Neuronal stem cell (in vitro differentiated cells): ENCODE measurements at regions not wholly inside any gene's neighbourhood (a gene's known extent, or its start where the extent isn't known, plus 50 kb on each side); places are given as distances from the start of the nearest gene placed in this dataset.
A peak's percentile ranks its signal among the peaks of the same experiment; 100 is the strongest.

ENCODE experiments used
- DNase-seq: peaks from one replicate; pipeline ENCODE4 v3.0.0-alpha.2; 2013; ENCODE audit warnings: low spot score
- H2AFZ ChIP-seq: one replicate; pipeline ENCODE4 v1.6.1; 2013; ENCODE audit warnings: mild to moderate bottlenecking, low read length, inconsistent platforms
- H2AK5ac ChIP-seq: 2 replicates; pipeline ENCODE4 v1.6.1; 2013; ENCODE audit warnings: low read depth, mild to moderate bottlenecking, inconsistent platforms, low read length, moderate library complexity, mixed read lengths
- H2BK120ac ChIP-seq: 2 replicates; pipeline ENCODE4 v1.6.1; 2013; ENCODE audit warnings: low read depth, mild to moderate bottlenecking, inconsistent platforms, low read length, moderate library complexity, mixed read lengths
- H2BK12ac ChIP-seq: one replicate; pipeline ENCODE4 v1.6.1; 2013; ENCODE audit warnings: low read length, inconsistent platforms
- H2BK15ac ChIP-seq: 2 replicates; pipeline ENCODE4 v1.6.1; 2013; ENCODE audit warnings: mild to moderate bottlenecking, low read length, inconsistent platforms, mixed read lengths
- H2BK5ac ChIP-seq: one replicate; pipeline ENCODE4 v1.6.1; 2013; ENCODE audit warnings: inconsistent platforms, mild to moderate bottlenecking, low read length, moderate library complexity
- H3K14ac ChIP-seq: one replicate; pipeline ENCODE4 v1.6.1; 2013; ENCODE audit warnings: low read length, inconsistent platforms
- H3K18ac ChIP-seq: 2 replicates; pipeline ENCODE4 v1.6.1; 2013; ENCODE audit warnings: low read length, inconsistent platforms
- H3K23ac ChIP-seq: 2 replicates; pipeline ENCODE4 v1.6.1; 2013; ENCODE audit warnings: low read depth, mild to moderate bottlenecking, mixed read lengths, low read length, inconsistent platforms; ENCODE audit not compliant: poor library complexity
- H3K27ac ChIP-seq: replicated peaks from 3 replicates; pipeline ENCODE4 v1.5.1; 2013; ENCODE audit warnings: low read length, inconsistent platforms
- H3K27me3 ChIP-seq, 3 experiments: 2 replicates each; pipeline ENCODE4 v1.6.1; 2013; ENCODE audit warnings: low read length in 3 of 3, mild to moderate bottlenecking in 2 of 3, inconsistent platforms in 1 of 3, low read depth in 1 of 3, mixed read lengths in 1 of 3, moderate library complexity in 1 of 3; ENCODE audit not compliant: control insufficient read depth in 3 of 3, insufficient read depth in 3 of 3
- H3K36me3 ChIP-seq, 2 donors: replicated peaks in 1 of 2; 2 replicates each; pipeline ENCODE4 v1.6.1; 2013; ENCODE audit warnings: low read length in 2 of 2; ENCODE audit not compliant: control insufficient read depth in 2 of 2, insufficient read depth in 2 of 2
- H3K4ac ChIP-seq: 2 replicates; pipeline ENCODE4 v1.6.1; 2013; ENCODE audit warnings: inconsistent platforms, mild to moderate bottlenecking, low read length, moderate library complexity
- H3K4me1 ChIP-seq, 2 donors: 1 replicate in 1 of 2; 2 replicates in 1 of 2; pipeline ENCODE4 v1.6.1; 2013; ENCODE audit warnings: low read length in 2 of 2, low read depth in 1 of 2; ENCODE audit not compliant: control insufficient read depth in 2 of 2, insufficient read depth in 1 of 2
- H3K4me2 ChIP-seq: one replicate; pipeline ENCODE4 v1.6.1; 2013; ENCODE audit warnings: mild to moderate bottlenecking, low read length, inconsistent platforms; ENCODE audit not compliant: insufficient read depth, poor library complexity, severe bottlenecking
- H3K4me3 ChIP-seq, 2 donors: 2 replicates each; pipeline ENCODE4 v1.5.1; 2013; ENCODE audit warnings: low read length in 2 of 2, mild to moderate bottlenecking in 2 of 2, inconsistent platforms in 1 of 2, moderate library complexity in 1 of 2
- H3K79me1 ChIP-seq: one replicate; pipeline ENCODE4 v1.6.1; 2013; ENCODE audit warnings: low read depth, mild to moderate bottlenecking, inconsistent platforms, low read length, moderate library complexity
- H3K9ac ChIP-seq: one replicate; pipeline ENCODE4 v1.6.1; 2013; ENCODE audit warnings: mild to moderate bottlenecking, low read depth, low read length, inconsistent platforms; ENCODE audit not compliant: poor library complexity
- H3K9me3 ChIP-seq, 2 donors: replicated peaks in 1 of 2; 2 replicates each; pipeline versions ENCODE3 to v1.6.1; 2013; ENCODE audit warnings: low read length in 2 of 2, mild to moderate bottlenecking in 2 of 2, inconsistent platforms in 1 of 2, low read depth in 1 of 2, mixed read lengths in 1 of 2, moderate library complexity in 1 of 2; ENCODE audit not compliant: control insufficient read depth in 2 of 2, insufficient read depth in 1 of 2
- H4K8ac ChIP-seq: one replicate; pipeline ENCODE4 v1.6.1; 2013; ENCODE audit warnings: low read depth, mild to moderate bottlenecking, inconsistent platforms, low read length, moderate library complexity
- H4K91ac ChIP-seq: one replicate; pipeline ENCODE4 v1.6.1; 2013; ENCODE audit warnings: low read length, low read depth, mild to moderate bottlenecking, inconsistent platforms; ENCODE audit not compliant: poor library complexity
- WGBS, 2 donors: extraction: QIAGEN DNeasy Blood & Tissue Kit; methylation state at CpG; one replicate each; pipeline ENCODE4 v1.1.7; 2013; ENCODE audit warnings: missing lambda C conversion rate in 2 of 2, mixed read lengths in 1 of 2; ENCODE audit not compliant: insufficient read length in 2 of 2, insufficient replicate concordance in 1 of 2; ENCODE audit errors: extremely low coverage in 2 of 2; 5-methylcytosine and 5-hydroxymethylcytosine counted together

GRCh38 chr14:29391801-29392200, 535.8 kb downstream of the PRKD1 start:
- Histone ChIP-seq H3K14ac (no peak overlapping the region), H3K4me2 (peak overlapping the region; percentile 12), H2BK12ac (no peak overlapping the region), H3K4ac (no peak overlapping the region), H3K4me3 (no peak overlapping the region), H3K79me1 (no peaks in the 10 kb centered on the region), H2BK15ac (no peak overlapping the region), H3K4me1 (peaks cover 14 to 25% of the 10 kb centered on the region in 2 donors), H2AFZ (no peak overlapping the region), H2BK5ac (no peak overlapping the region), H3K23ac (no peak overlapping the region), H3K9ac (no peak overlapping the region), H3K27me3 (peaks cover 0 to 23% (median 0%) of the 10 kb centered on the region in 3 experiments), H3K36me3 (no peaks in the 10 kb centered on the region), H4K8ac (no peak overlapping the region), H3K27ac (peak overlapping the region; percentile 89), H3K18ac (no peak overlapping the region), H2AK5ac (no peak overlapping the region), H2BK120ac (no peak overlapping the region), H4K91ac (no peak overlapping the region), H3K9me3 (no peaks in the 10 kb centered on the region)
- DNase-seq = no peak
- WGBS, 2 donors = no CpG with 5 or more reads among the region's 2 CpGs

DNA sequence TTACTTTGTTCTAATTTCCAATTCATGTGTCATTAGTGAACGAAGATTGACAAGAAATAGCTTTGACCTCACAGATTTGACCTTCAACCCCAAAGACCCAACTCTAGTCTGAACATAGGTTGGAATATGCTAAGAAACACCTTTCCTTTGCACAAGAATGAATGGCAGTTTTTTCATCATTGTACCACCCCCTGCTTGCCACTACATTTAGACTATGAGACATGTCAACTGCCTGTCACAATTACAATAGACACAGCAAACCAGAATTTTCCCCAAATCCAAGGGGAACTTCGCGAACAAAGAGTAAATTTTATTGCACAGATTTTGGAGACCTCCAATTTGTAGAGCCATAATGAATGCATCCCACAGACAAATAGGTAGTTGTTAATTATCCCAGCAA, 535.4 kb downstream of the PRKD1 start:
- Histone ChIP-seq H3K27ac (peak overlapping the region; percentile 89), H3K4me2 (no peak overlapping the region), H3K14ac (no peak overlapping the region), H2BK120ac (no peak overlapping the region), H2AK5ac (no peak overlapping the region), H4K8ac (no peak overlapping the region), H3K9me3 (no peaks in the 10 kb centered on the region), H2BK5ac (no peak overlapping the region), H3K4me1 (peaks cover 14 to 25% of the 10 kb centered on the region in 2 donors), H3K23ac (no peak overlapping the region), H3K27me3 (peaks cover 0 to 23% (median 0%) of the 10 kb centered on the region in 3 experiments), H3K4me3 (no peak overlapping the region), H3K79me1 (no peaks in the 10 kb centered on the region), H3K18ac (no peak overlapping the region), H2BK12ac (no peak overlapping the region), H2AFZ (no peak overlapping the region), H2BK15ac (no peak overlapping the region), H4K91ac (no peak overlapping the region), H3K4ac (no peak overlapping the region), H3K36me3 (no peaks in the 10 kb centered on the region), H3K9ac (no peak overlapping the region)
- DNase-seq = no peak
- WGBS, 2 donors = no CpG with 5 or more reads among the region's 3 CpGs

- Histone ChIP-seq H2BK12ac (no peak overlapping the region), H3K4ac (no peak overlapping the region), H2BK15ac (no peak overlapping the region), H3K18ac (no peak overlapping the region), H2BK120ac (no peak overlapping the region), H3K27ac (no peak overlapping the region), H3K4me2 (no peak overlapping the region), H2BK5ac (no peak overlapping the region), H4K8ac (no peak overlapping the region), H2AFZ (no peak overlapping the region), H3K9me3 (no peaks in the 10 kb centered on the region), H3K4me3 (no peak overlapping the region), H2AK5ac (no peak overlapping the region), H3K79me1 (no peaks in the 10 kb centered on the region), H3K4me1 (no peaks in the 10 kb centered on the region), H3K23ac (no peak overlapping the region), H3K27me3 (no peaks in the 10 kb centered on the region), H3K36me3 (no peaks in the 10 kb centered on the region), H3K9ac (no peak overlapping the region), H4K91ac (no peak overlapping the region), H3K14ac (no peak overlapping the region)
- no CpG with 5 or more reads among the region's 2 CpGs for WGBS, 2 donors
- DNase-seq = no peak
Measured at GRCh38 chr14:29403091-29403490, 524.6 kb downstream of the PRKD1 start.

GRCh38 chr14:29410581-29410980, 517.1 kb downstream of the PRKD1 start:
- Histone ChIP-seq H2BK12ac (no peak overlapping the region), H3K4ac (no peak overlapping the region), H3K79me1 (no peaks in the 10 kb centered on the region), H3K4me2 (no peak overlapping the region), H3K14ac (no peak overlapping the region), H3K23ac (no peak overlapping the region), H3K9ac (no peak overlapping the region), H4K8ac (no peak overlapping the region), H2BK5ac (no peak overlapping the region), H3K36me3 (no peaks in the 10 kb centered on the region), H3K27me3 (no peaks in the 10 kb centered on the region), H3K4me1 (no peaks in the 10 kb centered on the region), H3K27ac (no peak overlapping the region), H3K9me3 (peaks cover 0 to 2% of the 10 kb centered on the region in 2 donors), H2AK5ac (no peak overlapping the region), H3K18ac (no peak overlapping the region), H4K91ac (no peak overlapping the region), H2BK15ac (no peak overlapping the region), H2AFZ (no peak overlapping the region), H2BK120ac (no peak overlapping the region), H3K4me3 (no peak overlapping the region)
- DNase-seq = no peak
- WGBS, 2 donors = no CpG with 5 or more reads among the region's 2 CpGs
